ENCODE measurements at regions not wholly inside any gene's neighbourhood (a gene's known extent, or its start where the extent isn't known, plus 50 kb on each side); places are given as distances from the start of the nearest gene placed in this dataset.
"Not testable (repeated sequence)": the region's sequence is repeated elsewhere in the genome, so short reads cannot be mapped to it uniquely, and the experiment has no call there.

DNA sequence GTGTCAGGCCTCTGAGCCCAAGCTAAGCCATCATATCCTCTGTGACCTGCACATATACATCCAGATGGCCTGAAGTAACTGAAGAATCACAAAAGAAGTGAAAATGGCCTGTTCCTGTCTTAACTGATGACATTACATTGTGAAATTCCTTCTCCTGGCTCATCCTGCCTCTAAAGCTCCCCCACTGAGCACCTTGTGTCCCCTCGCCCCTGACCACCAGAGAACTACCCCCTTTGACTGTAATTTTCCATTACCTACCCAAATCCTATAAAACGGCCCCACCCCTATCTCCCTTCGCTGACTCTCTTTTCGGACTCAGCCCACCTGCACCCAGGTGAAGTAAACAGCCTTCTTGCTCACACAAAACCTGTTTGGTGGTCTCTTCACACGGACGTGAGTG, 1466.6 kb upstream of the GOT2 start:
- not testable (repeated sequence) for TF ChIP-seq EP300 (IDR thresholded peaks at IDR 0.05); PBX3 (IDR thresholded peaks at IDR 0.05); CHD2 (IDR thresholded peaks at IDR 0.05; ENCODE audit: low read length, partially characterized antibody); REST (IDR thresholded peaks at IDR 0.05); POLR2A (IDR thresholded peaks at IDR 0.05; ENCODE audit: low read length); CTCF (IDR thresholded peaks at IDR 0.05); CHD4 (IDR thresholded peaks at IDR 0.05; ENCODE audit: borderline replicate concordance)
- TF ChIP-seq, protein P1, sequence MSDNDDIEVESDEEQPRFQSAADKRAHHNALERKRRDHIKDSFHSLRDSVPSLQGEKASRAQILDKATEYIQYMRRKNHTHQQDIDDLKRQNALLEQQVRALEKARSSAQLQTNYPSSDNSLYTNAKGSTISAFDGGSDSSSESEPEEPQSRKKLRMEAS (IDR thresholded peaks at IDR 0.05), result not testable (repeated sequence)
